HG02885 (cell line): ENCODE measurements at regions not wholly inside any gene's neighbourhood (a gene's known extent, or its start where the extent isn't known, plus 50 kb on each side); places are given as distances from the start of the nearest gene placed in this dataset.
"Not testable (repeated sequence)": the region's sequence is repeated elsewhere in the genome, so short reads cannot be mapped to it uniquely, and the experiment has no call there.

ENCODE experiments used
- ATAC-seq: cut with Tn5 transposase; IDR thresholded peaks from one replicate; pipeline ENCODE4 v1.9.1; 2021; ENCODE audit warnings: mild to moderate bottlenecking; ENCODE audit not compliant: unreplicated experiment, poor library complexity

DNA sequence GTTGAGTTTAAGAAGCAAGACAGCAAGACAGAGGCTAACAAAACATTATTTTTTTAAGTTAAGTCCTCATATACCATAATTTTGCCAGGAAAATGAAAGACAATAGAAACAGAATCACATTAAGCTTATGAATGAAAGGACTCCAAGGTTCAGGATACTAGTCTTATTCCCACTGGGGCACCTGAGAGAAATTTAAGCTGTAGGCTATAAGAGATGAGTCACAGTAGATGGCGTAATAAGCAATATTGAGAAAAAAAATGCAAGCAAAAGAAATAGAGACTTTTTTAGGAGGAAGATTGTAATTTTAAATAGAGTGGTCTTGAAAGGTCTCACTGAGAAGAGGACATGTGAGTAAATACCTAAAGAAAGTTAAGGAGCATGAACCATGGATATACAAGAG lies 57.1 kb upstream of the KIF2B start:
- ATAC-seq: no peak

DNA sequence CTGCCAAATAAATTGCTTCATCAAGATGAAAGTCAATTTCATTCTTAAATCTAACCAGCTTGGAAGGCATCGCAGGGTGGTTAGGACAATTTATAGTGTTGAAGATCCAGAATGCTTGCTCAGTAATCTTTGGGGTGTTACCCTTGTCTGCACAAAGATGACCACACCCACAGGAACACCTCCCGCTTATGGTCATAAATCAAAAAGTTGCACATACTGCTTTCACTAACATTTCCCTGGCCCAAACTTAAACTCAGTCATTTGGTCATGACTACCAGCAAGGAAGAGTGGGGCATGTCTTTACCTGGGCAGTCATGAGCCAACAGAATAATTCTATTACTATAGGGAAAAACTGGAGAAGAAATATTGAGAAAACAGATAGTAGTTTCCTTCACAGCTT lies 57.6 kb upstream of the KIF2B start:
- ATAC-seq: no peak

DNA sequence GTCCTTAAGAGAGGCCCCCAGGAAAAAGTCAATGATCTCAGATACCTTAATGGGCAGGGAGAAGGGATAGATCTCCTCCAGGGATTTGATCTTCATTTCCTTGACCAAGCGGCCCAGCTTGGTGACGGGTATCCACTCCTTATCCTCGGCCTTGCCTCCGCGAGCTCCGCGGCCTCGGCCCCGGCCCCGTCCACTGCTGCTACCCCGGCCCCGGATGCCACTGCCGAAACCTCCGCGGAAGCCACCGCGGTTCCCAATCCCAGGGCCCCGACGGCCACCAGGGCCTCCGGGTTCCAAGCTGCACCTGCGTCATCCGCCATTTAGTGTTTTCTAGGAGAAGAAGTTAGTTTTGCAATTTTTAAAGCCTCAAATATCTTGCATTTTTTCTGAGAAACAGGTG lies 65.2 kb upstream of the KIF2B start:
- ATAC-seq: no peak

DNA sequence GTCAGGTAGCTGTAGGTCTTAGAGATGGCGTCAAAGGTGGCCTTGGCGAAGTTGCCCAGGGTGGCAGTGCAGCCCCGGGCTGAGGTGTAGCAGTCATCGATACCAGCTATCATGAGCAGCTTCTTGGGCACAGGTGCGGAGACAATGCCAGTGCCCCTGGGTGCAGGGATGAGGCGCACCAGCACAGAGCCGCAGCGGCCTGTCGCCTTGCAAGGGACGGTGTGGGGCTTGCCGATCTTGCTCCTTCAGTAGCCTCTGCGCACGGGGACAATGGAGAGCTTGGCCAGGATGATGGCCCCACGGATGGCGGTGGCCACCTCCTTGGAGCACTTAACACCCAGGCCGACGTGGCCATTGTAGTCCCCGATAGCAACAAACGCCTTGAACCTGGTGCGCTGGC lies 65.6 kb upstream of the KIF2B start:
- not testable (repeated sequence) for ATAC-seq

DNA sequence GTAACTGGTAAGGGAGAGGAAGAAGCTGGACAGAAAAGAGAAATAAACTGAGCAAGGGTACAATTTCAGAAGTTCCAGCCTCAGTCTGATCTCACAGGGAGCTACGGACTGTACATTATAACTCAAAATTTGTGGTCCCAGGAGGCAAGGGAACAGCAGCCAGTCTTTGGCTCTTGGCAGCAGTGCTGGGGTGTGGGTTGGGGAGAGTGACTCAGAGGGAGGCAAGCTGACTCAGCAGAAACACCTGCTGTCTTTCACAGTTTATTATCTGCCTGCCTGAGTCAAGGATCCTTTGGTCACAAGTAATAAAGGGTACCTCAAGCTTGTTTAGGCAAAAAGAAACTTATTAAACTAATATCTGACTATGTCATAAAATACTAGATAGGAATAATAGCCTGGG lies 73.5 kb upstream of the KIF2B start:
- no peak for ATAC-seq

DNA sequence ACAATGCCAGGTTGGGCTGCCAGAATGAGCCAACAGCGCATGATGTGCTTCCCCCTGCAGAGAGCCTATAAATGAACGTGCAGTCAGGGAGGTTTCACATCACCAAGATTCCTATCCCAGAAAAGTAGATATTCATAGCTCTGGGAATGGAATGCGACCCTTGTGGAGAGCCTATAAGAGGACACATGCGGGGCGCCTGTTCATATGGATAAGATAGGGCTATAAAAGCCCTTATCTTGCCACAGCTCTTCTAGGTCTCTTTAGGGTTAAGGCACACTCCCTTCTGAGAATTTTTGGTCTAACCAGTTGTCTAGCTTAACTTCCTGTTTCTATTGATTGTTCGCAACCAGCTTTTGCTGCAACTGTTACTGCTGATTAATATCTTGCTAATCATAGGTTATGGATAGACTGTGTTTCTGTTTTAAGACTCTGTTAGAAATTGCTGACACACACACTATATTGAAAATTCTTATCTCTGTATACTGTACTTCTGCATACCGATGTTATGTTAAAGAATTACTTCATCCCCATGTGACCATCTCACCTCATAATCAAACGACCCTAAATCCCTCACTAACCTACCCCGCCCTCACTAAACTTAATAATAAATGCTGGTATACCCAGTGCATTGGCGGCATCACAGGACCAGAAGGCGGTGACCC lies 74.4 kb upstream of the KIF2B start:
- not testable (repeated sequence) for ATAC-seq

DNA sequence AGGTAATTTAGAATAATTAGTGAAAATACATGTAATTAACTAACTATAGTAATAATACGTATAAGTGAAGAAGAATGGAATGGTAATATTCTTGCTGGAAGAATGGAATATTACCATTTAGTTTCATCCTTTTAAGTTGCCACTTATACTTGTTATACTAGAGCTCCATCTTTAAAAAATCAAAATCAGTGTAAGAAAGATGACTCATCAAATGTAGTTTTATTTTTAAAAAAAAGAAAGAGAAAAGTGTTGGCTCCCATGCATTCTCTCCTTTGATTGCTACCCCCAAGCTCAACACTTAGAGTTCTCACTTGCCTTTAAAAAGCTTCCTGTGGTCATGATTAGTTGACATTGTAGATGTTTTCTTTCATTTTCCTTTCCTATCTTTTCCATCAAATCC lies 82.4 kb upstream of the KIF2B start:
- no peak for ATAC-seq

DNA sequence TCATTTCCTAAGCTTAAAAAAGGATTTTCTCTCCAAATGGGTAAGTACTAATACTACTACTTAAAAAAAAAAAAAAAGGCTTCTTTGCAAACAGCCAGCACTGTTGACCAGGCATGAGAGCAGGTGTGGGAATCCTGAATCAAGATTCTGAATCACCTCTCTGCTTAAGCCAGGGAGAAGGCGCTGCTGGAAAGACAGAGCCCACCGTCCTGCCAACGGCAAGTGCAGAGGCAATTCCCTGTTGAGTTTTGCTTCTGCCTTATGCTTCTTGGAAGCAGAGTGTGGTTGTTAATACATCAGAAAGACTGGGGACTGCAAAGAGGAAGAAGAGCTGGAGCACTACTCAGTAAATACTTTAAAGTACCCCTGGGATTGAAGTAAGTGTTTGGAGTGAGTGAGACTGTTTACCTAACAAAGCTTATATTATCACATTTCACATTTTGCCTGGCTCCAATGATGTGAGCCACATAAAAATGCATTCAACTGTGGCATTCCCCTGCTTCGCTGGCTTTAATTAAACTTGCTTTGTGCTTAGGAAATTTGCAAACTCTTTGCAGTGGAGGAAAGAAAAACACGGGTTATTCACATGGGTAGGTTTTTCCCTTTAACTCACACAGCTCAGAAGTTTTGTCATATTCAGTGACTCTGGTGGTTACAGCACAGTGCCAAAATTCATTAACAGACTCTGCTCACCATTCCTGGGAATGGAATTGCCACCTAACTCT lies 86.0 kb upstream of the KIF2B start:
- ATAC-seq: no peak

DNA sequence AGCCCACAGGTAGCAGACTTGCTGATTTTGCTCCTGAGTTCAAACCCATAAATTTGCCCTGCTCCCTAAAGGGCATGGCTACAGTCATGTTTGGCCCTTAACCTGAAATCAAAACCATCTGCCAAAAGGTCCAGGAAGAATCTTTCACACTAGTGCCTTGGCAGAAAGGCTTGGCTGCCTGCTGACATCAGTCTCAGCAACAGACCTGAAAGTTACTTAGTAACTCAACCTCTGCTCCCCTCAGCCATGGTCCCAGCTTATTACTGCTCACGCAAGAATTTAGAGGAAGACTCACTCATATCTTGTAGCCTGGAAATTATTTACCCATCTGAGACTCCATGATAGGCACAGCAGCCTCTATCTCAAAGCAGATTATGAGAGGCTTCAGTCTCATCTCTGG lies 98.0 kb upstream of the KIF2B start:
- no peak for ATAC-seq

DNA sequence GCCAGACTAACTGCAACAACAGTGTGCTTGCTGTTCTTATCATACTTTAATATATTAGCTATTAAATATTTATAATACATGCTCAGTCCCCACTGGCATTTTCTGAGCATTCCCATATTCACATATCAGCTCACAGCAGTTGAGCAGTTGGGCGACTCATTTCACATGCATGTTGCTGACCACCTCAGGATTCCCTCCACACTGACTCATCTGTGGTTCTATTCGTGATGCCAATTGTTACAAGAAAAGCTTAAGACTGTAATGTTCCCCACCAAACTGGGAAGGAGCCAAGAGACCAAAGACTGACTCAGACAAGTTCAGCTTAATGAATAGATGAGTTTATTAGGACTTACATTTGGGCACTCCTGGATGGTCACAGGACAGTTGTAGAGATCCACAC lies 100.3 kb upstream of the KIF2B start:
- ATAC-seq: no peak

DNA sequence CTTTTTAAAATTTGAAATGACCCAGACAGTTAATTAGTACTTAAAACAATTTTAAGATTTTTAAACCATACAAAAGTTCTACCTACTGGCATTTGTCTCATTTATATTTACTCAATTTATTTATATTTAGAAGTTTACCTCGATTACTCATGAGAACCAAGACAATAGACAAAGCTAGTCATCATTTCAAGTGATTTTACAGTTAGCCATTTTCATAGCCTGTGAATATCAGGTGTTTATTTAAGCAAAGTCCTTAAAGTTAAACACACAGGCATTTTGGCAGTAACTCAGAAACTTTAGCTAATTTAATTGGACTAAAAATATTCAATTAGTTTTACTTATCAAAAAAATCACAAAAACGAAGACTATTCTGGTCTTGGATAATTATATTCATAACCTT lies 101.6 kb upstream of the KIF2B start:
- ATAC-seq: no peak

DNA sequence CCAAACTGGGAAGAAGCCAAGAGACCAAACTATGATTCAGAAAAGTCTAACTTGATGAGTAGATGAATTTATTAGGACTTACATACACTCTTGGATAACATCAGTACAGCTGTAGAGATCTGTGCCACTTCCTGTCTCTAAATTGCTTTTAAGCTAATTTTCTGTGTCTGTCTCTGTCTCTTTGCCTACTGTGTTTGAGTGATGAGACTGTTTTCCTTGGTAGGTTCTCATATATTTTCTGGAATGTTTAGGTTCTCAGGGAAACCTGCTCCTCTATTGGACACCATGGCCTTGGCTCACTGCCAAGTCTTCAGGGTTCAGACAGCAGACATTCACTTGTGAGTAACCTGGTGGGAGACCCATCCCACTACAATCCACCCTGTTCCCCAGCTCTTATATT lies 103.5 kb upstream of the KIF2B start:
- no peak for ATAC-seq

DNA sequence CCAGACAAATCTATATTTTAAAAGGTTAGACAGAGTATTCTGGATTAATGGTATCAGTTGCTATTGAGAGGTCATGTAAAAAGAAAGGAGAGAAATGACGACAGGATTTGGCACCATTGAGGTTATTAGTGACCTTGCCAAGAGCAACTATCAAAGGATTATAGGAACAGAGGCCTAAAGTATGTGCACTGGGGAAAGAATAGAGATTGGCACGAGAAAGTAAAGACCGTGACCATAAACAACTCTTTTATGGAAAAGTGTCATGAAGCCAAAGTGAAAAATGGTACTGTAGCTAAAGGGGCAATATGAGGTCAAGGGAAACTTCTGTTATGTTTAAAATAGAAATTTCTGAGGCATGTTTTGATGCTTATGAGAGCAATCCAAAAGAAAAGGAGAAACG lies 115.2 kb upstream of the KIF2B start:
- no peak for ATAC-seq

DNA sequence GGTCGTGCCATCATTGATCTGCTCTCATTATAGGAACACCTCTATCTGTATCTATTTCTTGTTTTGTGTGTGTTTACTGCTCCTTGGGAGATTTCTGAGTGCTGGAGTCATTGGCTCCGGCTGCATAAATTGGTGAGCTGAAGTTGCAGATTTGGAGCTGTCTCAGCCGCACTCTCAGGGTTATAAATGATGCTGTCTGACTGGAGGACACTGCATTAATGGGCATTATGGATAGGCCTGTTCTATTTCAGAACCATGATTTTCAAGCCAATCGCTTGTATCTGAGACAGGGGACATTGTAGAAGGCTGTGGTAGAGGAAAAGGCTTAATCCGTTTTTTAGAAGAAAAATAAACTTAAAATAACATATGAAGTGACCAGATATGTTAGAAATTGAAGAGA lies 126.4 kb upstream of the KIF2B start:
- ATAC-seq: no peak

DNA sequence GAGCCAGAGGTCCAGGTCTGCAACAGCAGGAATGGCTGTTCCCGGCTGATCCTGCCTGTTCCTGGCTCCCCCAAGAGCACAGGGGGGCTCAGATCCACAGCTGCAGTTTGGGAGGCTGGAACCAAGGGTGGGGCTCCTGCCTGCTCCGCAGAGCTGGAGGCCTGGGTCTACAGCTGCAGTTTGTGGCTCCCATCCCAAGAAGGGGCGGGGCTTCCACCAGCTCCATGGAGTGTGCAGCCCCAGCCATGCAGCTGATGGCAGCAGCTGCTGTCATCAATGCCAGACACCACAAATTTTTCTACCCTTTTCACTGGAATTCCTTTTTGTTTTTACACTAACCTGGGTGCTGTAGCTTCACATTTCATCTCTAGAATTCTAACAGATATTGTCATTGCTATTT lies 135.4 kb upstream of the KIF2B start:
- no peak for ATAC-seq

DNA sequence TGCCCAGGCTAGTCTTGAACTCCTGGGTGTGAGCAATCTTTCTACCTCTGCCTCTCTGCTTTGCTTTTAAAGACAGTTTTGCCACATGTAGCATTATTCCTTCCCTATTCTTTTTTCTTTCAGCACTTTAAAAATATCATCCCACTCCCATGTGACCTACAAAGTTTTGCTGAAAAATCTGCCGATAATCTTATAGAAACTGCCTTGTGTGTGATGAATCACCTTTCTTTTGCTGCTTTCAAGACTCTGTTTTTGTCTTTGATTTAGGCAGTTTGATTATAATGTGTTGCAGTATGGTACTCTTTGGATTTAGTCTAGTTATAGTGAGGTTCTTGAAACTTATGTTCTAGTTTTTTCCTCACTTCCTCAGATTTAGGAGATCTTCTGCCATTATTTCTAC lies 142.0 kb upstream of the KIF2B start:
- ATAC-seq: no peak

DNA sequence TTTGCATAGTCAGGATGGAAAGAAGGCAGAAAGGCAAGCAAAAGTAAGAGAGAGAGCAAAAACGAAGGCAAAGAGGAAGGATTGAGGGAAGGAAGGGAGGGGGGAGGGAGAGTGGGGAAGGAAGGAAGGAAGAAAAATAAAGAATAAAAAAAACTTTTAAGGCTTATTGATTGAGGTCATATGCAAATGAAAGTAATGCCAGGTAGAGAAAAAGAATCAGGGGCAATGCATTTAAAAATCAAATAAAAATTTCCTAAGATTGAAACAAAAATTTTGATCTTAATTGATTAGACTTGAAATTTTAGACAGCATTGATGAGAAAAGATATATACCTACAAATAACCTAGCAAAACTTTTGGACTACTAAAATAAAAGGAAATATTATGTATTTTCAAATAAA lies 153.9 kb upstream of the KIF2B start:
- ATAC-seq: no peak

DNA sequence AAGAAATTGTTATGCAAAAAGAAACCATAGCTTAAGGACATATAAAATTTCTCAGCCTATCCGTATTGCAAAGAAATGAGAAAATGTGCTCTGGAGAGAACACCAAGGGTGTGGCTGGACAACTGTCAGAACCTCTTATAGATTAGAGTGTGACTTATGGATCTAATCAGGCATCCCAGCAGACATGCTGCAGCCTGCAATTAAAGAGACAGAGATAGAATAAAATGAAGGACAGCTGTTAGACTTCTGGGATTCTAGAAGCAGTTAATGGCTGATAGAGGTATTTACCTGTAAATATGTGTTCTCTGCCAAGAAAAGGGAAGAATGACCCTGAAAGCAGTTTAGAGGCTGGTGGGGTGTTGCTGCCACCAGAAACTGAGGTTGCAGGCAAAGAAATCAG lies 160.1 kb upstream of the KIF2B start:
- no peak for ATAC-seq

DNA sequence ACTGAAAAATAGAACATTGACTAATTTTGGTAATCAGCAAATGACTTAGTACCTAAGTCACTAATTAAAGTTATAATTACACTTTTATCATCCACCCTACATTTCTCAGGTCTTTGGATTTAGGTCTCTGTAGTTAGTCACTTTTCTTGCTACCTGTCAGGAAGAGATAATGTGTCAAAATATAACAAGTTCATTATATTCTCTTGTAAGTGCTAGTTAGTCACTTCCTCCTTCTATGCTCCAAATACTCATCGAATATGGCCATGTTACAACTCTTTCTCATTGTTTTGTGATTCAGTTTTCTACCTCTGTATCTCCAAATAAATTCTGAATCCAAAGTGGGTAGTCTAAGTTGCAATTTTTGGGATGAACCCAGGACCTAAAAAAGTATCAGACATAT lies 163.5 kb upstream of the KIF2B start:
- no peak for ATAC-seq

DNA sequence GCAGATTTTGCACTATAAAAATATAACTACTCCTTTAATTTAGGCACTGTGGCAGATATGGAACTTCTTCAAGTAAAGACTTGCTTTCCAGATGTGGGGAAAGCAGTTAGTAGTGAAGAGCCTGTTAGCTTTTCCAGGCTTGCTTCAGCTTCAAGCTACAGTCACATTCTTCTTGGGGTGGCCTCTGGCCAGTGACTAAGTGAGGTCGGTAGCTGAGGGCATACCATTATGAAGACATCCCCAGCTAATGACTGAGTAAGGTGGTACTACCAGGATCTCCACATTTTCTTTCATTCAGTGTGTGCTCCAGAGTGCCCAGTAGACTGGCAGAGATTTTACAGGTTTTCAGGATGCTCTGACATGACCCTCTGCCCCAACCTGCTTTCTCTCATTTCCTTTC lies 167.1 kb upstream of the KIF2B start:
- ATAC-seq: no peak

DNA sequence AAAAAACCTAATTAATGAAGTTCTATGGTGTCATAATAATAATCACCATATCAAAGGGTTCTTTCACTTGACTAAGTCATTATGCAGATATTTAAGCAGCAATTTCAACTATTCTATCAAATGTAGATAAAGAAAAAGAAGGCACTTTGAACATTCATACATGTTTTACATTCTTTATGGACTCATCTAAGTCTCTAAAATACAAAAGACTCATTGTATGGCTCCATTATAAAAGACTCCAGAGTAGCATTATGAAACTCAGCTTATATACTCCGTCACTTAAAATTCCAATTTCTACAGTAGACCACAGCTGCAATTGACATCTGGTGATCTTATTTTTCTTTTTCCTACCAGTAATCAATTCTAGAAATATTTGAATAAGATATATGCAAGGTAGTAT lies 173.5 kb upstream of the KIF2B start:
- no peak for ATAC-seq

DNA sequence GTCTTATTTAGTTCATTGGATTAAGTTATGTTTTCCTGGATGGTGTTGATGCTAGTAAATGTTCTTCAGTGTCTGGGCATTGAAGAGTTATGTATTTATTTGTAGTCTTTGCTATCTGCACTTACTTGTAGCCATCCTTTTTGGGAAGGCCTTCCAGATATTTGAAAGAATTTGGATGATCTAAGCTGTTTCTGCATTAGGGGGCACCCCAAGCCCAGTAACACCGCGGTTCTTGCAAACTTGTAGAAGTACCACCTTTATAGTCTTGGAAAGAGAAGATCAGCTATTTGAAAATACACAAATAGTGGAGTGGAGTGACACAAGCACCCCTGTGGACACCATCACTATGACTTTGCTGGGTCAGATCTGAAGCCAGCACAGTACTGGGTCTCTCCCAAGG lies 175.9 kb upstream of the KIF2B start:
- ATAC-seq: no peak
